OCI-LY7 (cell line): ENCODE measurements at regions not wholly inside any gene's neighbourhood (a gene's known extent, or its start where the extent isn't known, plus 50 kb on each side); places are given as distances from the start of the nearest gene placed in this dataset.
"Not testable (repeated sequence)": the region's sequence is repeated elsewhere in the genome, so short reads cannot be mapped to it uniquely, and the experiment has no call there.

Experiments used
- BruUV-seq: library from RNA; stranded (reverse); fragments of 400-500 nt; replicated peaks from 2 replicates; lab custom pipeline; 2021; lab: Mats Ljungman, UMichigan
- CTCF ChIA-PET: fragments of 300-600 bp; sonication (Branson Sonifier 250); formaldehyde crosslinking; loops from one replicate; lab custom pipeline; 2022; ENCODE audit warnings: antibody characterized with exemption; ENCODE audit not compliant: unreplicated experiment; lab: Charles Lee
- POLR2A ChIA-PET: fragments of 300-600 bp; sonication (Branson Sonifier 250); formaldehyde crosslinking; loops from one replicate; lab custom pipeline; 2022; ENCODE audit warnings: antibody characterized with exemption; lab: Charles Lee
- DNase-seq: peaks from one replicate; pipeline ENCODE4 v3.0.0-alpha.2; 2015; ENCODE audit warnings: low spot score
- H2AFZ ChIP-seq: fragments of 200-600 bp; sonication (generic), shearing (Covaris generic); 2 replicates; pipeline ENCODE4 v1.6.1; 2014; ENCODE audit warnings: mild to moderate bottlenecking, antibody characterized with exemption, low read length, moderate library complexity
- H3K27ac ChIP-seq: fragments of 200-600 bp; sonication (generic); 2 replicates; pipeline ENCODE4 v1.5.1; 2014; ENCODE audit warnings: mixed run types, low read depth, mild to moderate bottlenecking, moderate library complexity, low read length, inconsistent platforms; ENCODE audit not compliant: poor library complexity, severe bottlenecking
- H3K36me3 ChIP-seq: fragments of 200-600 bp; sonication (generic); 2 replicates; pipeline ENCODE4 v1.6.1; 2014; ENCODE audit warnings: mild to moderate bottlenecking, antibody characterized with exemption, low read length, moderate library complexity, mixed read lengths; ENCODE audit not compliant: insufficient read depth
- H3K4me1 ChIP-seq: fragments of 200-600 bp; sonication (generic); 2 replicates; pipeline ENCODE4 v1.5.1; 2014; ENCODE audit warnings: mild to moderate bottlenecking, low read length; ENCODE audit not compliant: insufficient read depth, poor library complexity, severe bottlenecking
- H3K4me2 ChIP-seq: fragments of 200-600 bp; sonication (generic); 2 replicates; pipeline ENCODE4 v1.6.1; 2014; ENCODE audit warnings: mild to moderate bottlenecking, low read length
- H3K4me3 ChIP-seq: fragments of 200-600 bp; sonication (generic); 2 replicates; pipeline ENCODE4 v1.5.1; 2014; ENCODE audit warnings: mild to moderate bottlenecking, low read depth, low read length; ENCODE audit not compliant: poor library complexity, severe bottlenecking
- H3K79me2 ChIP-seq: fragments of 200-600 bp; sonication (generic); 2 replicates; pipeline ENCODE4 v1.6.1; 2016; ENCODE audit warnings: low read depth, mild to moderate bottlenecking, low read length, moderate library complexity, mixed read lengths; ENCODE audit not compliant: insufficient read depth
- H3K9me2 ChIP-seq: fragments of 200-600 bp; sonication (generic); 2 replicates; pipeline ENCODE4 v1.6.1; 2016; ENCODE audit warnings: mild to moderate bottlenecking, low read length, mixed read lengths; ENCODE audit not compliant: insufficient read depth
- H3K9me3 ChIP-seq: fragments of 200-600 bp; sonication (generic); 2 replicates; pipeline ENCODE4 v1.6.1; 2014; ENCODE audit warnings: mild to moderate bottlenecking, mixed run types, low read length, mixed read lengths
- H4K20me1 ChIP-seq: fragments of 200-600 bp; sonication (generic); 2 replicates; pipeline ENCODE4 v1.6.1; 2014; ENCODE audit warnings: mild to moderate bottlenecking, antibody characterized with exemption, low read length, moderate library complexity, mixed read lengths; ENCODE audit not compliant: insufficient read depth
- EZH2phosphoT487 ChIP-seq: fragments of 200-600 bp; sonication (generic); IDR thresholded peaks from 2 replicates; pipeline ENCODE4 v1.6.1; 2018; ENCODE audit warnings: low read depth, borderline replicate concordance, mild to moderate bottlenecking, mixed run types, antibody characterized with exemption, low read length, moderate library complexity, mixed read lengths
- intact Hi-C: fragments of 100-400 bp; cut with micrococcal nuclease; formaldehyde crosslinking; loops from one replicate; pipeline ENCODE4 v1.10.0; 2022; ENCODE audit not compliant: unreplicated experiment
- TF ChIP-seq, protein P1 (sequence below): fragments of 200-600 bp; sonication (generic); conservative IDR thresholded peaks from 2 replicates; pipeline ENCODE4 v1.5.1; 2014; ENCODE audit warnings: mild to moderate bottlenecking, antibody characterized with exemption, low read length, moderate library complexity, mixed read lengths

DNA sequence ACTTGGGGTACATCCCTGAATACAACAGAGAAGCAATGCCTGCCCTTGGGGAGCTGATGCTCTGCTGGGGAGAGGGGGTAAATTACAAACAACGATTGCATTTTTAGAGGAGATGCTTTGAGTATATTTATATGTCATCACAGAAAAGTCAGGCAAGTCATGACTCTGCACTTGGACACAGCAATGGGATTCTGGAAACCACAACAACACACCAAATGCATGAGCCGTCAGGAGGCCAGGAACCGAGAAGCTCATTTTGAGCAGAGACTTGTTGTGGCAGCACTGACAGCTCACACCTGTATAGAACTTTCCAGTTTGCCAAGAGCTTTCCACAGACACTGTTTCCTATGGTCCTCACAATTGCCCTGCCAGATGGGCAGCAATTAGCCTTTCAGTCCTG, 113.2 kb upstream of the RBPJ start:
- no peak overlapping the region for H3K4me3 ChIP-seq
- H3K79me2 ChIP-seq, result no peaks in the 10 kb centered on the region
- H3K4me1 ChIP-seq, result no peaks in the 10 kb centered on the region
- intact Hi-C loops, result no loop called here
- TF ChIP-seq EZH2phosphoT487, result no peak
- TF ChIP-seq, protein P1, sequence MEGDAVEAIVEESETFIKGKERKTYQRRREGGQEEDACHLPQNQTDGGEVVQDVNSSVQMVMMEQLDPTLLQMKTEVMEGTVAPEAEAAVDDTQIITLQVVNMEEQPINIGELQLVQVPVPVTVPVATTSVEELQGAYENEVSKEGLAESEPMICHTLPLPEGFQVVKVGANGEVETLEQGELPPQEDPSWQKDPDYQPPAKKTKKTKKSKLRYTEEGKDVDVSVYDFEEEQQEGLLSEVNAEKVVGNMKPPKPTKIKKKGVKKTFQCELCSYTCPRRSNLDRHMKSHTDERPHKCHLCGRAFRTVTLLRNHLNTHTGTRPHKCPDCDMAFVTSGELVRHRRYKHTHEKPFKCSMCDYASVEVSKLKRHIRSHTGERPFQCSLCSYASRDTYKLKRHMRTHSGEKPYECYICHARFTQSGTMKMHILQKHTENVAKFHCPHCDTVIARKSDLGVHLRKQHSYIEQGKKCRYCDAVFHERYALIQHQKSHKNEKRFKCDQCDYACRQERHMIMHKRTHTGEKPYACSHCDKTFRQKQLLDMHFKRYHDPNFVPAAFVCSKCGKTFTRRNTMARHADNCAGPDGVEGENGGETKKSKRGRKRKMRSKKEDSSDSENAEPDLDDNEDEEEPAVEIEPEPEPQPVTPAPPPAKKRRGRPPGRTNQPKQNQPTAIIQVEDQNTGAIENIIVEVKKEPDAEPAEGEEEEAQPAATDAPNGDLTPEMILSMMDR, result no peak
- no peak overlapping the region for H2AFZ ChIP-seq
- H4K20me1 ChIP-seq, result no peaks in the 10 kb centered on the region
- H3K9me3 ChIP-seq, result no peaks in the 10 kb centered on the region
- BruUV-seq, result no TSS peak
- no peaks in the 10 kb centered on the region for H3K36me3 ChIP-seq
- no peak overlapping the region for H3K27ac ChIP-seq
- POLR2A ChIA-PET, result no interaction called here
- no peaks in the 10 kb centered on the region for H3K9me2 ChIP-seq
- DNase-seq, result no peak
- H3K4me2 ChIP-seq, result no peak overlapping the region
- CTCF ChIA-PET, result no interaction called here

GRCh38 chr4:26208237-26208994, 112.4 kb upstream of the RBPJ start:
- Histone ChIP-seq H3K4me2 (no peak overlapping the region), H4K20me1 (no peaks in the 10 kb centered on the region), H3K4me1 (no peaks in the 10 kb centered on the region), H3K9me3 (no peaks in the 10 kb centered on the region), H2AFZ (no peak overlapping the region), H3K27ac (no peak overlapping the region), H3K4me3 (no peak overlapping the region), H3K79me2 (no peaks in the 10 kb centered on the region), H3K9me2 (no peaks in the 10 kb centered on the region), H3K36me3 (no peaks in the 10 kb centered on the region)
- no peak for DNase-seq
- BruUV-seq, result no TSS peak
- no peak for TF ChIP-seq EZH2phosphoT487
- TF ChIP-seq, protein P1, result no peak
- ChIA-PET CTCF (no interaction called here), POLR2A (interaction anchor here (1.1 kb wide), 1 partner anchor 11 kb away, joined by 3 read pairs; no protein-coding TSS in a partner anchor)
- intact Hi-C loops, result no loop called here

GRCh38 chr4:26209378-26209777, 111.4 kb upstream of the RBPJ start:
- H2AFZ ChIP-seq, H3K79me2 ChIP-seq, intact Hi-C loops, H3K9me3 ChIP-seq, H4K20me1 ChIP-seq, CTCF ChIA-PET, BruUV-seq, H3K4me2 ChIP-seq, H3K36me3 ChIP-seq, H3K9me2 ChIP-seq, H3K27ac ChIP-seq, H3K4me1 ChIP-seq, DNase-seq, H3K4me3 ChIP-seq: not testable (repeated sequence)
- POLR2A ChIA-PET, result interaction anchor here (1.1 kb wide), 1 partner anchor 12 kb away, joined by 3 read pairs; no protein-coding TSS in a partner anchor
